ENCODE measurements at regions not wholly inside any gene's neighbourhood (a gene's known extent, or its start where the extent isn't known, plus 50 kb on each side); places are given as distances from the start of the nearest gene placed in this dataset.

DNA sequence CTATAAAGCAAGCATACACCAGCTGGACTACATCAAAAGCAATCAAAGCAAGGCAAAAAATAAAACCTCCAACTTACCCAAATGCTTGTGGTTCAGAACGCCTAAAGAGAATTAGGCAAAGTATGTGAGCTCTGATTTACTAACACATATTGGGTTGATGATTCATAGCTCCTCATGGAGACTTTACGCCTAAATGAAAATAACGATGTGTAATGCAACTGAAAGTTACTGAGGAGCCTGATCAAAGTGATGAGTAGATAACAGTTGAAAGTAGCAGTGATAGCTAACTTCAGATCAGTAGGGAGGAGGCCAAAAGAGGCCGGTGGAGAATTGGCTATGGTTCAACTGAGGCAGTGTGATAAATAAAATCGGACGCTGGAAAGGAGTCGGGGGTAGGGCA is 85.0 kb downstream of the MPP7 start:
- no peaks in the 10 kb centered on the region for H3F3A ChIP-seq (replicated peaks; ENCODE audit: insufficient read depth)
- H3K4me2 ChIP-seq, result no peak overlapping the region
- H3K79me2 ChIP-seq (ENCODE audit: insufficient read depth), result no peaks in the 10 kb centered on the region
- WGBS (ENCODE audit: low lambda C conversion rate), result 5% methylated on average over 7 of the region's 7 CpGs
- no peaks in the 10 kb centered on the region for H4K20me1 ChIP-seq (ENCODE audit: insufficient read depth)
- TF ChIP-seq, protein P1, sequence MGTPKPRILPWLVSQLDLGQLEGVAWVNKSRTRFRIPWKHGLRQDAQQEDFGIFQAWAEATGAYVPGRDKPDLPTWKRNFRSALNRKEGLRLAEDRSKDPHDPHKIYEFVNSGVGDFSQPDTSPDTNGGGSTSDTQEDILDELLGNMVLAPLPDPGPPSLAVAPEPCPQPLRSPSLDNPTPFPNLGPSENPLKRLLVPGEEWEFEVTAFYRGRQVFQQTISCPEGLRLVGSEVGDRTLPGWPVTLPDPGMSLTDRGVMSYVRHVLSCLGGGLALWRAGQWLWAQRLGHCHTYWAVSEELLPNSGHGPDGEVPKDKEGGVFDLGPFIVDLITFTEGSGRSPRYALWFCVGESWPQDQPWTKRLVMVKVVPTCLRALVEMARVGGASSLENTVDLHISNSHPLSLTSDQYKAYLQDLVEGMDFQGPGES (IDR thresholded peaks at IDR 0.05; ENCODE audit: low read depth, low read length), result no peak
- TF ChIP-seq NFIC (IDR thresholded peaks at IDR 0.05; ENCODE audit: borderline replicate concordance), result no peak
- no peak for TF ChIP-seq FOSL2 (IDR thresholded peaks at IDR 0.05; ENCODE audit: borderline replicate concordance, low read depth)
- TF ChIP-seq, protein P2, sequence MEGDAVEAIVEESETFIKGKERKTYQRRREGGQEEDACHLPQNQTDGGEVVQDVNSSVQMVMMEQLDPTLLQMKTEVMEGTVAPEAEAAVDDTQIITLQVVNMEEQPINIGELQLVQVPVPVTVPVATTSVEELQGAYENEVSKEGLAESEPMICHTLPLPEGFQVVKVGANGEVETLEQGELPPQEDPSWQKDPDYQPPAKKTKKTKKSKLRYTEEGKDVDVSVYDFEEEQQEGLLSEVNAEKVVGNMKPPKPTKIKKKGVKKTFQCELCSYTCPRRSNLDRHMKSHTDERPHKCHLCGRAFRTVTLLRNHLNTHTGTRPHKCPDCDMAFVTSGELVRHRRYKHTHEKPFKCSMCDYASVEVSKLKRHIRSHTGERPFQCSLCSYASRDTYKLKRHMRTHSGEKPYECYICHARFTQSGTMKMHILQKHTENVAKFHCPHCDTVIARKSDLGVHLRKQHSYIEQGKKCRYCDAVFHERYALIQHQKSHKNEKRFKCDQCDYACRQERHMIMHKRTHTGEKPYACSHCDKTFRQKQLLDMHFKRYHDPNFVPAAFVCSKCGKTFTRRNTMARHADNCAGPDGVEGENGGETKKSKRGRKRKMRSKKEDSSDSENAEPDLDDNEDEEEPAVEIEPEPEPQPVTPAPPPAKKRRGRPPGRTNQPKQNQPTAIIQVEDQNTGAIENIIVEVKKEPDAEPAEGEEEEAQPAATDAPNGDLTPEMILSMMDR (IDR thresholded peaks at IDR 0.05), result no peak
- H3K9me2 ChIP-seq, result no peaks in the 10 kb centered on the region
- no peaks in the 10 kb centered on the region for H3K36me3 ChIP-seq (replicated peaks in 1 of 2; ENCODE audit: control insufficient read depth in 1 of 2, insufficient read depth in 2 of 2, low read length in 1 of 2)
- ChIA-PET CTCF (no interaction called here), POLR2A (no interaction called here)
- no peak overlapping the region for H2AFZ ChIP-seq (ENCODE audit: low read depth)
- DNase-seq, result no peak
- H3K9ac ChIP-seq, result no peak overlapping the region
- no peaks in the 10 kb centered on the region for H3K9me3 ChIP-seq
- H3K27ac ChIP-seq (ENCODE audit: low read depth in 2 of 2, low read length in 1 of 2), result no peak overlapping the region
- H3K4me1 ChIP-seq (ENCODE audit: control insufficient read depth in 1 of 2, insufficient read depth in 2 of 2, low read depth in 1 of 2, low read length in 1 of 2), result no peaks in the 10 kb centered on the region
- H3K4me3 ChIP-seq (ENCODE audit: low read depth in 2 of 2, low read length in 1 of 2), result no peak overlapping the region
- peaks cover 24% of the 10 kb centered on the region; the same call in 1 of the 2 replicates for H3K27me3 ChIP-seq (ENCODE audit: insufficient read depth)

DNA sequence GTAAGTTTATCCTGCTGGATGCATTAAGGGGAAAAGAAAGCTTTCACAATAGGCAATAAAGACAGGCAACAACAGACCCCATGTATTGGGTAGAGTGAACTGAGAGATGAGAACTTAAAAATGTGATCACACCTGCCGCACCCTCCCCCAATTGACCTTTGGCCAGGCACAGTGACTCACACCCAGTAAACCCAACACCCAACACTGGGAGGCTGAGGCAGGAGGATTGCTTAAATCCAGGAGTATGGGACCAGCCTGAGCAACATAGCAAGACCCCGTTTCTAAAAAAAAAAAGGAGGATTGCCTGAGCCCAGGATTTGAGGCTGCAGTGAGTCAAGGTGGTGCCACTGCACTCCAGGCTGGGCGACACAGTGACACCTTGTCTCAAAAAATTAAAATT is 86.9 kb downstream of the MPP7 start:
- Histone ChIP-seq H3K36me3 (replicated peaks in 1 of 2; ENCODE audit: control insufficient read depth in 1 of 2, insufficient read depth in 2 of 2, low read length in 1 of 2) (no peaks in the 10 kb centered on the region), H3K4me1 (ENCODE audit: control insufficient read depth in 1 of 2, insufficient read depth in 2 of 2, low read depth in 1 of 2, low read length in 1 of 2) (no peaks in the 10 kb centered on the region), H3K4me2 (no peak overlapping the region), H3K27ac (ENCODE audit: low read depth in 2 of 2, low read length in 1 of 2) (no peak overlapping the region), H3K79me2 (ENCODE audit: insufficient read depth) (no peaks in the 10 kb centered on the region), H4K20me1 (ENCODE audit: insufficient read depth) (no peaks in the 10 kb centered on the region), H3K9me3 (no peaks in the 10 kb centered on the region), H3K4me3 (ENCODE audit: low read depth in 2 of 2, low read length in 1 of 2) (no peak overlapping the region), H3K27me3 (ENCODE audit: insufficient read depth) (peaks cover 29% of the 10 kb centered on the region; the same call in 1 of the 2 replicates), H2AFZ (ENCODE audit: low read depth) (no peak overlapping the region), H3K9ac (no peak overlapping the region), H3K9me2 (no peaks in the 10 kb centered on the region), H3F3A (replicated peaks; ENCODE audit: insufficient read depth) (no peaks in the 10 kb centered on the region)
- no peak for DNase-seq
- TF ChIP-seq, protein P3, sequence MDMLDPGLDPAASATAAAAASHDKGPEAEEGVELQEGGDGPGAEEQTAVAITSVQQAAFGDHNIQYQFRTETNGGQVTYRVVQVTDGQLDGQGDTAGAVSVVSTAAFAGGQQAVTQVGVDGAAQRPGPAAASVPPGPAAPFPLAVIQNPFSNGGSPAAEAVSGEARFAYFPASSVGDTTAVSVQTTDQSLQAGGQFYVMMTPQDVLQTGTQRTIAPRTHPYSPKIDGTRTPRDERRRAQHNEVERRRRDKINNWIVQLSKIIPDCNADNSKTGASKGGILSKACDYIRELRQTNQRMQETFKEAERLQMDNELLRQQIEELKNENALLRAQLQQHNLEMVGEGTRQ (IDR thresholded peaks at IDR 0.05; ENCODE audit: borderline replicate concordance, low read depth, low read length), result no peak
- CTCF ChIA-PET, result interaction anchor here (0.8 kb wide), 1 partner anchor 36 kb away, joined by 3 read pairs; no protein-coding TSS in a partner anchor
- 7% methylated on average over 3 of the region's 3 CpGs for WGBS (ENCODE audit: low lambda C conversion rate)
- POLR2A ChIA-PET, result no interaction called here

DNA sequence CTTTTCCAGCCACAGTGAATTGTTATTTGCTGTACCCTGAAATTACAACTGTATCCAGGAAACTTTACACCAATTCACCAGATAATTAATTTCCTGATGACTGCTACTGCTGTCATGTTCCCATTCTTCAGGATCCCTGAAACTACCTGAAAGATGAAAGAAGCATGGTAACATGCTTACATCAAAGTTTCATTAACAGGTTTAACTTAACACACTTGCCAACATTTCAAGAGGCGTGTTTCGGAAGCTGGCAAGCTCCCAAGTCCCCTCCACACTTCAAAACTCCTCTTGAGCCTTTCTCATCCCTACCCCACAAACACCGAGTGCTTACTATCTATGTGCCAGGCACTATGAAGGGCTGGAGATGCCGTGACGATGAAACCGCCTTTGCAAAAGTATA is 88.6 kb downstream of the MPP7 start:
- Histone ChIP-seq H3K27me3 (ENCODE audit: insufficient read depth) (peaks cover 29% of the 10 kb centered on the region; the same call in 1 of the 2 replicates), H3K4me2 (no peak overlapping the region), H3K27ac (ENCODE audit: low read depth in 2 of 2, low read length in 1 of 2) (no peak overlapping the region), H3K9ac (no peak overlapping the region), H3K79me2 (ENCODE audit: insufficient read depth) (no peaks in the 10 kb centered on the region), H3K4me3 (ENCODE audit: low read depth in 2 of 2, low read length in 1 of 2) (no peak overlapping the region), H3K4me1 (ENCODE audit: control insufficient read depth in 1 of 2, insufficient read depth in 2 of 2, low read depth in 1 of 2, low read length in 1 of 2) (no peaks in the 10 kb centered on the region), H3K9me2 (no peaks in the 10 kb centered on the region), H2AFZ (ENCODE audit: low read depth) (no peak overlapping the region), H3K36me3 (replicated peaks in 1 of 2; ENCODE audit: control insufficient read depth in 1 of 2, insufficient read depth in 2 of 2, low read length in 1 of 2) (no peaks in the 10 kb centered on the region), H3F3A (replicated peaks; ENCODE audit: insufficient read depth) (no peaks in the 10 kb centered on the region), H4K20me1 (ENCODE audit: insufficient read depth) (no peaks in the 10 kb centered on the region), H3K9me3 (no peaks in the 10 kb centered on the region)
- DNase-seq, result no peak
- WGBS (ENCODE audit: low lambda C conversion rate), result 8% methylated on average over 6 of the region's 6 CpGs
- TF ChIP-seq FOSL2 (IDR thresholded peaks at IDR 0.05; ENCODE audit: borderline replicate concordance, low read depth) (no peak), RCOR1 (IDR thresholded peaks at IDR 0.05; ENCODE audit: low read length) (no peak), SMC3 (IDR thresholded peaks at IDR 0.05; ENCODE audit: low read depth, low read length) (no peak), EP300 (IDR thresholded peaks at IDR 0.05; ENCODE audit: borderline replicate concordance in 1 of 2, low read depth in 1 of 2, low read length in 1 of 2) (no peak), YY1 (IDR thresholded peaks at IDR 0.05; ENCODE audit: low read depth) (no peak)
- POLR2A ChIA-PET, result no interaction called here
- CTCF ChIA-PET, result no interaction called here
